GM12874 (cell line): ENCODE measurements at regions not wholly inside any gene's neighbourhood (a gene's known extent, or its start where the extent isn't known, plus 50 kb on each side); places are given as distances from the start of the nearest gene placed in this dataset.

ENCODE experiments used
- TF ChIP-seq, protein P1 (sequence below): IDR thresholded peaks from 2 replicates; pipeline ENCODE4 v1.5.1; 2011; ENCODE audit warnings: low read depth, mild to moderate bottlenecking, control low read depth, low read length, moderate library complexity; ENCODE audit not compliant: insufficient read depth

DNA sequence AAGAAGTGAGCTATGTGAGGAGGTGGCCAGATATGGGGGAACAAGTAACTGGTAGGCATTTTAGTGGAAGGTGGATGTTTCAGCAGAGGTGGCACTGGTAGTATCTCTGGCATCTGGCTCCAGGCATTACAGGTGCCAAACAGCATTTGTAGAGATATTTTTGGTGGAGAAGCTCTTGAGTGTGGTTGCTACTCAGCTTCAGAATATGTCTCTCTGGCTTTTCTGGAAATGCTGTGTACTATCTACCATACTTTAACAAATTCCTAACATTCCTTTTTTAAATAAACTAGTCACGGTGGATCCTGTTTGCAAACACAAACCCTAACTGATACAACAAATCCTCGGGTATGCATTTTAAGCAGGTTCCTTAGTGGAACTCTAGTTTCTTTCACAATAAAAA lies 128.0 kb downstream of the BARX2 start:
- TF ChIP-seq, protein P1, sequence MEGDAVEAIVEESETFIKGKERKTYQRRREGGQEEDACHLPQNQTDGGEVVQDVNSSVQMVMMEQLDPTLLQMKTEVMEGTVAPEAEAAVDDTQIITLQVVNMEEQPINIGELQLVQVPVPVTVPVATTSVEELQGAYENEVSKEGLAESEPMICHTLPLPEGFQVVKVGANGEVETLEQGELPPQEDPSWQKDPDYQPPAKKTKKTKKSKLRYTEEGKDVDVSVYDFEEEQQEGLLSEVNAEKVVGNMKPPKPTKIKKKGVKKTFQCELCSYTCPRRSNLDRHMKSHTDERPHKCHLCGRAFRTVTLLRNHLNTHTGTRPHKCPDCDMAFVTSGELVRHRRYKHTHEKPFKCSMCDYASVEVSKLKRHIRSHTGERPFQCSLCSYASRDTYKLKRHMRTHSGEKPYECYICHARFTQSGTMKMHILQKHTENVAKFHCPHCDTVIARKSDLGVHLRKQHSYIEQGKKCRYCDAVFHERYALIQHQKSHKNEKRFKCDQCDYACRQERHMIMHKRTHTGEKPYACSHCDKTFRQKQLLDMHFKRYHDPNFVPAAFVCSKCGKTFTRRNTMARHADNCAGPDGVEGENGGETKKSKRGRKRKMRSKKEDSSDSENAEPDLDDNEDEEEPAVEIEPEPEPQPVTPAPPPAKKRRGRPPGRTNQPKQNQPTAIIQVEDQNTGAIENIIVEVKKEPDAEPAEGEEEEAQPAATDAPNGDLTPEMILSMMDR = no peak

DNA sequence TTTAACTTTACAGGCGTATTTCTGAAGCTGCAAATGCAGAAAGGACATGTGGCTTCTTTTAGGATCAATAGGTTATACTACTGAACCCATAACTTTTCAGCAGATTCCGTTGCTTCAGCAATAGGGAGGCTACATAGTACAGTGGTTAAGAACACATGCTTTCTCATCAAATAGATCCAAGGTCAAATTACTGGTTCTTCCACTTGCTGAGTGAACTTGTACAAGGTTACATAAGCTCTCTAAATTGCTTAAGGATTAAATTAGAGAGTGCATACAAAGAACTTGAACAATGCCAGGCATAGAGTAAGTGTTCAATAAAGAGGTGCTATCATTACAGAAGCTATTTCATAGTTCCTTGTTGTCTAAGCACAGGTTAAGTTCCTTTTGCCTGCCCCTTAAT lies 129.6 kb downstream of the BARX2 start:
- TF ChIP-seq, protein P1 = no peak

DNA sequence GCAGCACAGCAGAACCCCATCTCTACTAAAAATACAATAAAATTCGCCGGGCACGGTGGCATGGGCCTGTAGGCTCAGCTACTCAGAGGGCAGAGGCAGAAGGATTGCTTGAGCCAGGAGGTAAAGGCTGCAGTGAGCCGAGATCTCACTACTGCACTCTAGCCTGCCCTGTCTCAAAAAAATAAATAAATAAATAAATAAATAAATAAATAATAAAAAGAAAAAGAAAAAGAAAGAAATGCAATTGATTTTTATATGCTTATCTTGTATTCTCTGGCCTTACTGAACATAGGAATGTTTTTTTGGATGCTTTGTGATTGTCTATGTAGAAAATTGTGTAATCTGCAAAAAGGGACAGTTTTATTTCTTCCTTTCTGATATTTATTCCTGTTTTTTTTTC lies 132.5 kb downstream of the BARX2 start:
- TF ChIP-seq, protein P1 = no peak

DNA sequence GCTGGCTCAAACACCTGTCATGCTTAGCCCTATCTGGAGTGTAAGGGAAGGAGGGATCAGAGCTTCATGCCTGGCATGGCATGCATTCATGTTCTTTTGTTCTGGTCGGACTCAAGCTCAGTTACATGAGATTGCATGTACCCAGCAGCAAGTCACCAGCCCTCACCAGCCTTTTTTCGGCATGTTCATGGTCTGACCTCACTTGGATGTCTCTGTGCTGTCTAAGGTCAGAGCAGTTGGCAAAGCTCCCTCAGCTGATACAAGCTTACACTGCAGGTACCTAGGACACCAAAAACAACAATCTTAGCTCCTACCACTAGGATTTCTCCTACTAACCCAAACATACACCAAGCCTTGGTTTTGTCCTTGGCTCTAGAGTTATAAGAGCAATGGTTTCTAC lies 152.6 kb downstream of the BARX2 start:
- TF ChIP-seq, protein P1 = no peak

DNA sequence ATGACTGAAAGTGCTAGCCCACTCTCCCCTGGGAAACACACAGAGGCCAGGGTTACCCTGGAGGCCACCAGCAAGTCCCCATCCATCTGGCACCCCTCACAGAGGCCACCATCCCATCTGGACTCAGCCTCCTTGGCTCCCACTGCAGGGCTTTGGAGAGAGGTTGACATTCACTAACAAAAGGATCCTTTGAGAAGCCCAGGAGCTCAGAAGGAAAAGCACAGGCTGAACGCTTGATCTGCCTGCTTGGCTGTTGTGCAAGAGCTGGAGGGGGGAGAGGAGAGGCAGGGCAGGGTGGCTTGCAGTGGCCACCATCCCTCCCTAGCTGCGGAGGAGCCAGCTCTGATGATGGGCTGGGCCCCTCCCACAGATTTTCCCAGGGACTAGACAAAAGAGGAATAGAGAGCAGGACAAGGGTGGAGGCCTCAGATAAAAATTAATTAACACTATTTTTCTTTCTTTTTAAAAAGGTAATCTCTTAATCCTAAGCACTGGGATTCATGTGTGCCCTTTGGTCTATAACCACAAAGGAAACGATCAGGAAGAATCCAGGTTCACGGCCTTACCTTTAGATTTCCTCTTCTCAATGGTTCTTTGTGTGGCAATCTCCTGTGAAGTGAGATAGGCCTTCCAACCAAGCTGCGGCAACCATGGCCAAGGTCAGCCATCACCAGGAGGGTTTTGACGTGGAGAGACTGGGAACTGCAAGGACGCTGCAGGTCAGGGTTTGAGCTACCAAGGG lies 154.7 kb downstream of the BARX2 start:
- TF ChIP-seq, protein P1 = no peak

DNA sequence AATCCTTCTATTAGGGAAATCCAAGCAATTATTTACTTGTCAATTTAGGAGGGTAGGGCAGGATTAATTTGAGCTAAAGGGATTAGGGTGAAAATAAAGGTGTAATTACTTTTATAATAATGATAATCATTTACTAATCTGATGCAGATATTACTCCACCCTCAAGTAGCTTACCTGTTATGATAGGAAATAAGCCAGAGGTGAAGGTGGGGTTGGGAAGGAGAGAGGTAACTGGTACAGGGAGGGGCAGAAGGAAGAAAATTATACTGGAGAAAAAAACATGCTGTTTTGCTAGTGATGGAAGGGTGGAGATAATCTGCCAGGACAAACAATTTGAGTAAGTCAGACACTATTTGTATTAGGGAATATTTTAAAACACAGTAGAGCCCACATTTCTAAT lies 157.7 kb downstream of the BARX2 start:
- TF ChIP-seq, protein P1 = no peak

DNA sequence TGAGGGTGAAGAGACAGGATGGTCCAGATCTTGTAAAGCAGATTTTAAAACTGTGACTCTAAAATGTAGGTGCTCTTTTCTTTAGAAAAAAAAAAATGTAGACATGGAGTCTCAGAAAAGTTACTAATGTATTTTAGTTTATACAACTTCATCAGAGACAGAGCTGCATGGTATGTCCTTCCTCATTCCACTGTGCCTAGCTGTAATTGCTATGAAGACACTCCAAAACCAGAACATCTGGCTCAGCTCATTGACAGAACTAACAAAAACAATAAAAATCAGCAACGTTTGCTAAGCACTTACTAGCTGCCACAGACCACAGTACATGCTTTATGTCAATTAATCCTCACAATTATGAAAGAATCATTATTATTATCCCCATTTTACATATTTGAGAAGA lies 160.7 kb downstream of the BARX2 start:
- TF ChIP-seq, protein P1 = no peak

DNA sequence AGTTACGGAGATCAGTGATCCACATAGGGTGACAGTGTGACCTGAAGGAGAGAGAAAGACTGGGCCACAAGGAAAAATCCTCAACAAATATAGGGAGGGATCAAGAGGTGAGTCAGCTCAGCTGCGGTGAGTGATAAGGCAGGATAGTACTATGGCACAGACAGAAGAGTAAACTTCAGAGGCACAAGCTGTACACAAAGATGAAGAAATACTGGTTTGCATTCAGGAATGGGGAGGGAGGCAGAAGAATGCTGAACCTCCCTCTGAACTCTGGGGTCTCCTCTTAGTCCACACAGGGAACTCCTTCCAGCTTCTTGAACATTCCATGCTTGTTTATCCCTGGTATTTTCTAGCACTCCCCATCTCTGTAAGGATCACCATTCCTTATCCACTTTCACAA lies 162.7 kb downstream of the BARX2 start:
- TF ChIP-seq, protein P1 = no peak
